ENCODE measurements at regions not wholly inside any gene's neighbourhood (a gene's known extent, or its start where the extent isn't known, plus 50 kb on each side); places are given as distances from the start of the nearest gene placed in this dataset.

DNA sequence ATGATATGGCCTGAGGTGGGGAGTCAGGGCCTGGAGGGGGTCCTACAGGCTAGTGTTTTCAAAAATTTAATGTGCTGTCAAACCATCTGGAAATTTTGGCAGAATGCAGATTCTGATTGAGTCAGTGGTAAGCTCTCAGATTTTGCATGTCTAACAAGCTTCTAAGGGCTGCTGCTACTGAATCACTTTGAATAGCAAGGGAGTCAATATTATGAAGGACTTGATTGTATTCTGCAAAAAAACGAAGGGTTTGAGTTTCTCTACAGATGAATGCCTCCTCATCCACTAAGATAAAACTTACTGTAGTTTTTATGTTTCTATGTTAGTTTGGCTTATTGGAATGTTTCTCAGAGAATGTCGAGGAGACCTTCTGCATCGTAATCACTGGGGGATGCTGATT is 179.5 kb downstream of the TMEM38B start:
- no peak for TF ChIP-seq EZH2 (IDR thresholded peaks at IDR 0.05; ENCODE audit: insufficient read depth, poor library complexity, severe bottlenecking)
- no peak for TF ChIP-seq EZH2phosphoT487 (IDR thresholded peaks at IDR 0.05; ENCODE audit: insufficient read depth, low read depth)
